ENCODE measurements at regions not wholly inside any gene's neighbourhood (a gene's known extent, or its start where the extent isn't known, plus 50 kb on each side); places are given as distances from the start of the nearest gene placed in this dataset.

GRCh38 chr2:217076058-217076435 is 216.2 kb upstream of the TNP1 start:
- TF ChIP-seq SUZ12 (IDR thresholded peaks at IDR 0.05) (no peak), FOXK2 (IDR thresholded peaks at IDR 0.05) (no peak), L3MBTL2 (conservative IDR thresholded peaks at IDR 0.05) (no peak), TARDBP (IDR thresholded peaks at IDR 0.05) (no peak), SP1 (IDR thresholded peaks at IDR 0.05) (no peak), FOXM1 (IDR thresholded peaks at IDR 0.05; ENCODE audit: borderline replicate concordance) (no peak), NFRKB (IDR thresholded peaks at IDR 0.05) (no peak), LEF1 (IDR thresholded peaks at IDR 0.05; ENCODE audit: borderline replicate concordance) (no peak)

Measured in HEK293T (cell line).